Glomerular visceral epithelial cell (primary cell): ENCODE measurements at regions not wholly inside any gene's neighbourhood (a gene's known extent, or its start where the extent isn't known, plus 50 kb on each side); places are given as distances from the start of the nearest gene placed in this dataset.

Source experiments
- DNase-seq: peaks from one replicate; pipeline ENCODE4 v3.0.0-alpha.2; 2016; ENCODE audit errors: extremely low spot score

DNA sequence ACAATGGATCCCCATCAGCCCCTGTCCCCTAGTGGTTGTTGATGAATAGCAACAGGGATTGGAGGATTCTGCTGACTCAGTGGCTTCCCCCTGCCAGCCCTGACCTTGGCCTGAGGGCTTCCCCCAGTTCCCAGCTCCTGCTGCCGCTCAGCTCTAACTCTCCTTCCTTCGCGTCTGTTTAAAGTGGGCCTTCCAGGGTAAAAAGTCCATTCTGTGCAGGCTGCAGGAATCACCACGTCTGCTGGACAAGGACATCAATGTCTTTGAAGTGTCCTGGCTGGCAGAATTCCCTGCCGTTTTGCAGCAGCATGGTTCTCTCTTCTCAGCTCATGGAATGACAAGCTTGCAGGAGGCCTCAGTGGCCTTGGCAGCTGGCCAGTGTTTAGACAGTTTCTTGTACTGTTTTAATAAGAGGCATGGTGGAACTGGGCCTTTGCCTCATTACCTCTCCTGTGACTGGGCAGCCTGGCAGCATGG lies 152.5 kb upstream of the STX18 start:
- no peak for DNase-seq

GRCh38 chr4:4693755-4694295 lies 152.0 kb upstream of the STX18 start:
- no peak for DNase-seq

- DNase-seq = peak; percentile 11
These were observed 151.4 kb upstream of the STX18 start for GRCh38 chr4:4693258-4693657.

GRCh38 chr4:4690854-4691253 lies 149.0 kb upstream of the STX18 start:
- no peak for DNase-seq

GRCh38 chr4:4689694-4690440 lies 148.0 kb upstream of the STX18 start:
- no peak for DNase-seq

- no peak for DNase-seq
These were observed 146.3 kb upstream of the STX18 start for GRCh38 chr4:4687935-4688727.

DNA sequence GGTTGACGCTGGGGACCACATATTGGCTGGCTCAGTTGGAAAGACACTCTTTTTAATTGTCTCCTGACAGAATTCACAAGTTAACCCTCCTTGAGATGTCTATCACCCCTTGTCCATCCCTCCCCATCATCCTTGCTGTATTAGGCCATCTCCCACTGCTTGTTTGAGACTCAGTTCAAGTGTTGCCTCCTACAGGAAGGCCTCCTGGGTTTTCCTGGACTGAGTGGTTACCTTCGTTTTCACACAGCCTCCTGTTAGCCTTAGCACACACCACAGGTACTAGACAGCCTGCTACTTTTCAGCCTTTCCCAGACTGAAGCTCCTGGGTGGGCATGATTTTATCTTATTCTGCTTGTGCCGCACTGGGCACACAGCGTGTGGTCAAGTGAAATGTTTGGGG lies 145.3 kb upstream of the STX18 start:
- no peak for DNase-seq

- DNase-seq = no peak
These were observed 144.3 kb upstream of the STX18 start for GRCh38 chr4:4685810-4686795.

DNA sequence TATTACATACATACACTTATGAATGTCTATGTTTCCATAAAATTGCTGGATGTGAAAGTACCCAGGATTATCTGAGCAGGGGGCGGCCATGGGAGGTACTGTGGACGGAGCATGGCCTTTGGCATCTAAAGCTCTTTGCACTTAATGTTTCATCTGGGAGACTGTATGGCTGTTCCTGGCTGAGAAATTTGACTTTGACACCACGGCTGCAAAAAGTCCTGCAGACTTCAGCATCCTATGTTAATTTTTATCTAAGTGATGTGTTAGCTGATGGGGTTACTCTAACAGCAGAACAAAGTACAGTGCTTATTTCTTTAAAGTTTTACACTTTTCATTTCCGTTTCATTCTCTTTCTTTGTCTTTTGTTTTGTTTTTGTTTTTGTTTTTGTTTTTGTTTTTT lies 139.8 kb upstream of the STX18 start:
- no peak for DNase-seq

DNA sequence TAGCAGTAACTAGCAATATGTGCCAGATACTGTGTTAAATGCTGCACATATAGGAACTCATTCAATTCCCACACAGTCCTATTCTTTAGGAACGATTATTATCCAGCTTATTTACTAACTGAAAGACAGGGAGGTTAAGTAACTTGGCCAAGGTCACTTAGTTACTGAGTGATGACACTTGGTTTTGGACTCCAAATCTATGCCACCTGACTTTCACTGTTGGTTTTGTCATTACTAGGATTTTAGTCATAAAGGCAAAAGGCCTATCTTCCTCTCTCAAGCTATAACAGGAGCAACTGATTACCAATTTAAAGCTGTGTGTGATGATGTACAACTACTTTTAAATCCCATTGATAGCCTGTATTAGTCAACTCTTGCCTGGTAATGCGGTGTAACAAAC lies 138.9 kb upstream of the STX18 start:
- no peak for DNase-seq

- no peak for DNase-seq
These were observed 138.4 kb upstream of the STX18 start for GRCh38 chr4:4680243-4680642.

DNA sequence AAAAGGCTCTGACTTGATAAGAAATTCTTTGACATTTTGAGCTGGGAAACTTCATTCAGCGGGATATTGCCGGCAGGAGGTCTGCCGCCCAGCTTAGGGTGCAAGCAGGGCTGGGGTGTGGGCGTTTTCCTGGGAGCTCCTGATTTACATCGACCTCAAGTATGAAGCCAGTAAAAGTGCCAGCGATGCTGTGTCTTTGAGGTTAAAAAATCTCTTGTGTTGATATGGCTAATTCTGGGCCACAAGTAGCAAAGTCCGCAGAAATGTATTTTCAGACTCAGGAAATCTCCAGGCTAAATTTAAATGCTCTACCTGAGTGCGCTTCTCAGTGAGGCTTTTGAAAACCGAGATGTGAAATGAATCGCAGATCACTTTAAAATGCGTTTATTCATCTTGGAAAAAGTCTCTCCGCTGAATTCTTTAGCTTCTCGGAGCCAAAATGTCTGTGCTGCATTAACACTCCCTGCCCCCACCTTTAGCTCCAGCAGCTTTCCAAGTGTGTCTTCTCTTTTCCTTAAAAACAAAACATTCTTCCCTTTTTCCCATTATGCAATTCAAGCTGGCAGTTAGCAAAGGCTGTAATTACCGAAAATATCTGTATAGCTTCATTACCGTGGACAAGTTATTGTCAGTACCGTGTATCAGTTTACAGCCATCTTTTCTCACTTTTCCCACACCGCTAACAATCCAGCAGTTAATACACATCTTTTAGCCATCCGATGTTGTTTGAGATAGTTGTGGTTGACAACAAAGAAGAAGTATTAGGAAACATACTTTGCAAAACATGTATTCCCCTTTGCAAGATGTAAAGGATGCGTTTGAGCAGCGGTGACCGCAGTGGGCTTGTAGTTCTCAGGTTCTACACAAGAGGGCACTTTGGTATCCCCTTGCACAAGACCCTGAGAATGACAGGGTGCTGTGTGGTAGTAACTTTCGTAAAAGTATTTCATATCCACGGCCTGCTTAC lies 136.0 kb upstream of the STX18 start:
- DNase-seq = no peak

DNA sequence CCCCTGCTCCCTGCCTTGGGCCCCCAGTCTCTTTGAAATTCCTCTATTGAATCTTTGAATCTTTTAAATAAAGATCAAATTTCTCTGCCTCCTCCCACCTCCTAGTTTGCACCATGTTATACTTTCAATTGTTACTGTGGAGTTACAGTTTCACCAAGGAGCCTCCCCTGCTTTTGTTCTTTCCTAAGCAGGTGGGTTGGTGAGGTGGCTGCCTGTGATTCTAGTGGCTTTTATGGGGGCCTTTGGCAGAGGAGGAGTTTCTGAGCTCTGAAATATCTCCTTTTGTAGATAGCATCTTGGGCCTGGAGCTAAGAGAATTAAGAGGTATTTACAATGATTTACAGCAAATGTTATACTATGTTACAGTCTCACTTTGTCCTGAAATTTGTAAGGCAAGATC lies 133.8 kb upstream of the STX18 start:
- no peak for DNase-seq

- no peak for DNase-seq
These were observed 133.3 kb upstream of the STX18 start for GRCh38 chr4:4675051-4675581.

DNA sequence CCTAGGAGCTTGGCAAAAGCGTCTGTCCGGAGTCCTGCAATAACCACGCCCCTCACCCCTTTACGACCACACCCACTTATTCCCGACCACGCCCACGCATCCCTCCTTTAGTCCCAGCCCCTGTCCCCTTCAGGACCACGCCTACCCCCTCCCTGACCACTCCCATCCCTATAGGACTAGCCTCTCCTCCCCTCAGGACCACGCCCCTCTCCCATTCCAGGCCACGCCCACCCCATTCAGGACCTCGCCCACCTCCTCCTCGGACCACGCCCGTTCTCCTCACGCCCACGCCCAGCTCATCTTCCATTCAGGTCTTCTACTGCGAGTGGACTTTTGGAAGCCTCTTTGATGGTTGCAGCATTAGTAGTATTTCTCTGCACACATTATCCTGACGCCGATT lies 131.2 kb upstream of the STX18 start:
- DNase-seq = peak; percentile 30

DNA sequence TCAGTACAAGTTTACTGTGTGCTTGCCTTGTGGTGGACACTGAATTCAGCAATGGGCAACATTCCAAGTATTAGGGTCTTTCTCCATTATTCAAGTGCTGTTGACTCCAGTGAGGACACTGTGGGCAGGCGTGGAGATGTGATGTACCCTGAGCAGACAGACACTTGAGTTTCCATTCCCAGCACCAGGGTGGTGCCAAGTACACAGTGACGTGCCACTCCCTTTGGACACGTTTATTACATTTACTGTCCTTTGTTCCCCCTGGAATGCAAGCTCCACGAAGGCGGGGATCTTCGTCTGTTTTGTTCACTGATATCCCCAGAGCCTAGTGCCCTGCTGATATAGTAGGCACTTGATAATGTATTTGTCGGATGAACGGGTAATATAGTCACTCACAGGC lies 130.6 kb upstream of the STX18 start:
- DNase-seq = no peak

DNA sequence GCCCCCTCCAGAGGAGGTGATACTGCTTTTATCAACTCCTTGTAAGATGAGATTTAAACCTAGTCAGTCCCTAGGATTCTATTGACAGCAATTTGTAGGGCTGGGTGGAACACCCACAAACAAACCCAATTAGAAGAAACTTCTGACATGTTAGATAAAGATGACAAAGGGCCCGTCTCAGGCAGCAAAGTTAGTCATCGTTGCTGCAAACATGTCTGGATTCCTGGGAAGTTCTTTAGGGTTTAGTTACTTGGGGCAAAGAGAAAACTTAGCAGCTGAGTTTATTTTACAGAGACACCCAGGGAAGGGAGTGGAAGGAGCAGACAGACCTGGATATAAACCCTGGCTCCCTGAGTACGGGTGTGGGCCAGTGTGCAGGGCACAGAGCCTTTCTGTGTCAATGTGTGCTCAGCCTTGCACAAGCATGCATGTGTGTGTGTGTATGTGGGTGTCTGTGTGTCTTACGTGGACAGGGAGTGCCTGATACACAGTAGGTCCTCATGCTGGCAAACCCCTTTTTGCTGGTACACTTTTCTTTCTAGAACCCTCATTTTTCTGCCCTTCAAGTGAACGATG lies 130.0 kb upstream of the STX18 start:
- no peak for DNase-seq

DNA sequence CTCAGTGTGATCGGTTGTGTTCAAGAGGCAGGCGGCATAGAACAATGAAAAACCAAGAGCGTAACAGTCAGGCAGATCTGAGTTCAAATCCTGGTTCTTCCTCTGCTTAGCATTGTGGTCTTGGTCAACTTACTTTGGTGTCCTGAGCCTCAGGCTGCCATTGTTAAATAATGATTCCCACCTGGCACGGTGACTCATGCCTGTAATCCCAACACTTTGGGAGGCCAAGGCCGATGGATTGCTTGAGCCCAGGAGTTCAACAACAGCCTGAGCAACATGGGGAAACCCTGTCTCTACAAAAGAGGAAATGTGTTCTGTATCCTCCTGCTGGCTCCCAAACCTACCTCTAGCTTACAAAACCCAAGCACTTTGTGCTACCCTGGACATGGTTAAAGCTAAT lies 129.0 kb upstream of the STX18 start:
- DNase-seq = no peak

DNA sequence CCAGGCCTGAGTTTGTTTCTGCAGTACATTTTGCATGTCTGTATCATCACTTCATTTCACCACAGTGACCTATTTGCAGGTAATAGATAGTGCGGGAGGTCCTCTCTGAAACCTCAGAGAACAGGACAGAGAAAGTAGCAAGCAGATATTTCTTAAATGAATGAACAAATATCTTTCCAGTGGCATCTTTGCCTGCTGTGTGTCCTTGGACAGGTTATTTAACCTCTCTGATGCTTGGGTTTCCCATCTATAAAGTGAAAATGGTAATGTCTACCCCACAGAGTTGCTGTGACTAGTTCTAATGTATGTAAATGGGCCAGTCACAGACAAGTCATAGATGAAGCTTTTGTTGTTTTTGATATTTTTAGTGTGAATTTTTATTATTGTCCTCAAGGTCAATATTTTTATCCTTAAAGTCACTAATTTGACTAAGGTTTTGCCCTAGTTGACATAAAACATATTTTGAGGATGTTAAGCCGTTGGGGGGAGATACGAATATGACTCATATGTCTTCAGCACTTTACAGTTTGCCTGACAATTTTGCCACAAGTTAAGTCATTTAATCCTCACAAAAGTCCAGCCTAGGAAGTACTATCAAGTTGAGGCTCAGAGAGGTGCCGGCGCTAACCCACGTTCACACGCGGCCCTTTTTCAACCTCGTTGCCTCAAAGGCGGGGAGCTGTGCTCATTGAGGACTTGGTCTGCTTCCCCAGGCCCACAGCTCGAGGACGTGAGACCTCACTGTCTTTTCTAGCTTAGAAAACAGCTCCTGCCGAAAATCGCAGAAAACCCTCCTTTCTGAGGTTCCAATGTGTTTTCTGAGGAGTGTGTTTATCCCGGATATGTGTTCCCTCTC lies 126.7 kb upstream of the STX18 start:
- no peak for DNase-seq
